SK-N-SH treated with all-trans-retinoic acid at 6 μM for 48 hours (cell line): ENCODE measurements at regions not wholly inside any gene's neighbourhood (a gene's known extent, or its start where the extent isn't known, plus 50 kb on each side); places are given as distances from the start of the nearest gene placed in this dataset.

Source experiments
- ATAC-seq: fragments of 200-7000 bp; cut with Tn5 transposase; 3 replicates; pipeline ENCODE4 v1.9.1; 2020; ENCODE audit warnings: mild to moderate bottlenecking, moderate library complexity
- ARNTL ChIP-seq: fragments of 450-650 bp; formaldehyde crosslinking; IDR thresholded peaks from 2 replicates; pipeline ENCODE4 v1.5.0; 2020; ENCODE audit warnings: low read depth, mild to moderate bottlenecking, moderate library complexity, borderline replicate concordance
- BACH2 ChIP-seq: fragments of 250-450 bp; sonication (Bioruptor Pico); IDR thresholded peaks from 2 replicates; pipeline ENCODE4 v1.9.0; 2021; ENCODE audit warnings: mild to moderate bottlenecking, borderline replicate concordance
- CREB5 ChIP-seq: fragments of 250-450 bp; sonication (Bioruptor Pico); IDR thresholded peaks from 2 replicates; pipeline ENCODE4 v1.5.1; 2020; ENCODE audit warnings: low read depth, mild to moderate bottlenecking, moderate library complexity
- CSDC2 ChIP-seq: fragments of 250-450 bp; sonication (Bioruptor Pico); IDR thresholded peaks from 2 replicates; pipeline ENCODE4 v1.5.0; 2020; ENCODE audit warnings: mild to moderate bottlenecking, moderate library complexity
- CSRNP3 ChIP-seq: fragments of 250-450 bp; sonication (Bioruptor Pico); IDR thresholded peaks from 2 replicates; pipeline ENCODE4 v1.5.1; 2021; ENCODE audit warnings: mild to moderate bottlenecking, moderate library complexity
- ESRRG ChIP-seq: fragments of 250-450 bp; sonication (Bioruptor Pico); IDR thresholded peaks from 2 replicates; pipeline ENCODE4 v1.6.1; 2021; ENCODE audit warnings: mild to moderate bottlenecking
- GLIS3 ChIP-seq: fragments of 250-450 bp; sonication (Bioruptor Pico); IDR thresholded peaks from 2 replicates; pipeline ENCODE4 v1.5.0; 2020; ENCODE audit warnings: mild to moderate bottlenecking, moderate library complexity
- ISL1 ChIP-seq: fragments of 250-450 bp; sonication (Bioruptor Pico); IDR thresholded peaks from 2 replicates; pipeline ENCODE4 v2.1.2; 2022; ENCODE audit warnings: mild to moderate bottlenecking, moderate library complexity
- OSR1 ChIP-seq: fragments of 250-450 bp; sonication (Bioruptor Pico); IDR thresholded peaks from 2 replicates; pipeline ENCODE4 v1.8.0; 2022; ENCODE audit warnings: moderate library complexity, mild to moderate bottlenecking, inconsistent platforms
- PATZ1 ChIP-seq: fragments of 250-450 bp; sonication (Bioruptor Pico); IDR thresholded peaks from 2 replicates; pipeline ENCODE4 v1.8.0; 2020; ENCODE audit warnings: mild to moderate bottlenecking, moderate library complexity, borderline replicate concordance
- POU6F1 ChIP-seq: fragments of 250-450 bp; sonication (Bioruptor Pico); IDR thresholded peaks from 2 replicates; pipeline ENCODE4 v1.8.0; 2021; ENCODE audit warnings: low read depth, mild to moderate bottlenecking, moderate library complexity, borderline replicate concordance
- PPARA ChIP-seq: fragments of 250-450 bp; sonication (Bioruptor Pico); IDR thresholded peaks from 2 replicates; pipeline ENCODE4 v1.5.0; 2020; ENCODE audit warnings: mild to moderate bottlenecking, borderline replicate concordance
- RARB ChIP-seq: fragments of 250-450 bp; sonication (Bioruptor Pico); IDR thresholded peaks from 2 replicates; pipeline ENCODE4 v1.8.0; 2021; ENCODE audit warnings: mild to moderate bottlenecking, moderate library complexity
- SNAI2 ChIP-seq: fragments of 250-450 bp; sonication (Bioruptor Pico); IDR thresholded peaks from 2 replicates; pipeline ENCODE4 v1.5.0; 2020; ENCODE audit warnings: mild to moderate bottlenecking, moderate library complexity
- TCF4 ChIP-seq: fragments of 250-450 bp; sonication (Bioruptor Pico); IDR thresholded peaks from 2 replicates; pipeline ENCODE4 v1.8.0; 2021; ENCODE audit warnings: mild to moderate bottlenecking, moderate library complexity, borderline replicate concordance
- TSHZ2 ChIP-seq: fragments of 250-450 bp; sonication (Bioruptor Pico); IDR thresholded peaks from 2 replicates; pipeline ENCODE4 v1.5.0; 2020; ENCODE audit warnings: mild to moderate bottlenecking, moderate library complexity
- ZC3H10 ChIP-seq: fragments of 250-450 bp; sonication (Bioruptor Pico); IDR thresholded peaks from 2 replicates; pipeline ENCODE4 v1.5.1; 2021; ENCODE audit warnings: mild to moderate bottlenecking, moderate library complexity
- ZFP3 ChIP-seq: fragments of 250-450 bp; sonication (Bioruptor Pico); IDR thresholded peaks from 2 replicates; pipeline ENCODE4 v1.5.0; 2020; ENCODE audit warnings: mild to moderate bottlenecking, moderate library complexity
- ZFP30 ChIP-seq: fragments of 450-650 bp; formaldehyde crosslinking; IDR thresholded peaks from 2 replicates; pipeline ENCODE4 v1.5.0; 2022; ENCODE audit warnings: mild to moderate bottlenecking, moderate library complexity
- ZNF565 ChIP-seq: fragments of 450-650 bp; formaldehyde crosslinking; conservative IDR thresholded peaks from 2 replicates; pipeline ENCODE4 v1.5.0; 2020; ENCODE audit warnings: low read depth, mild to moderate bottlenecking, moderate library complexity
- ZNF70 ChIP-seq: fragments of 450-650 bp; formaldehyde crosslinking; IDR thresholded peaks from 2 replicates; pipeline ENCODE4 v1.5.0; 2020; ENCODE audit warnings: mild to moderate bottlenecking, moderate library complexity
- ZNF8 ChIP-seq: fragments of 450-650 bp; formaldehyde crosslinking; IDR thresholded peaks from 2 replicates; pipeline ENCODE4 v1.5.0; 2020; ENCODE audit warnings: mild to moderate bottlenecking, moderate library complexity

GRCh38 chr6:139895205-139895793 is 520.9 kb upstream of the CITED2 start:
- no peak for ATAC-seq
- no peak for TF ChIP-seq OSR1 (CRISPR knock-in tag)
- no peak for TF ChIP-seq ZNF70
- no peak for TF ChIP-seq ZFP30 (CRISPR knock-in tag)
- no peak for TF ChIP-seq PPARA (CRISPR knock-in tag)
- TF ChIP-seq ESRRG (CRISPR knock-in tag) = no peak
- TF ChIP-seq ARNTL (CRISPR knock-in tag) = no peak
- no peak for TF ChIP-seq PATZ1 (CRISPR knock-in tag)
- TF ChIP-seq POU6F1 (CRISPR knock-in tag) = no peak
- TF ChIP-seq GLIS3 (CRISPR knock-in tag) = no peak
- no peak for TF ChIP-seq ZNF565 (CRISPR knock-in tag)
- TF ChIP-seq ISL1 (CRISPR knock-in tag) = no peak
- no peak for TF ChIP-seq CREB5 (CRISPR knock-in tag)
- no peak for TF ChIP-seq RARB (CRISPR knock-in tag)
- TF ChIP-seq CSRNP3 (CRISPR knock-in tag) = no peak
- no peak for TF ChIP-seq BACH2 (CRISPR knock-in tag)
- TF ChIP-seq ZNF8 (CRISPR knock-in tag) = no peak
- TF ChIP-seq TSHZ2 (CRISPR knock-in tag) = no peak
- TF ChIP-seq CSDC2 (CRISPR knock-in tag) = no peak
- TF ChIP-seq SNAI2 (CRISPR knock-in tag) = no peak
- TF ChIP-seq, all 23 proteins: peak for 0

- ATAC-seq = no peak
- TF ChIP-seq ZFP30 (CRISPR knock-in tag) = no peak
- TF ChIP-seq ZFP3 (CRISPR knock-in tag) = no peak
- TF ChIP-seq GLIS3 (CRISPR knock-in tag) = no peak
- no peak for TF ChIP-seq TSHZ2 (CRISPR knock-in tag)
- no peak for TF ChIP-seq CREB5 (CRISPR knock-in tag)
- no peak for TF ChIP-seq ZNF565 (CRISPR knock-in tag)
- no peak for TF ChIP-seq TCF4 (CRISPR knock-in tag)
- TF ChIP-seq RARB (CRISPR knock-in tag) = no peak
- TF ChIP-seq SNAI2 (CRISPR knock-in tag) = no peak
- no peak for TF ChIP-seq CSRNP3 (CRISPR knock-in tag)
- no peak for TF ChIP-seq ZC3H10 (CRISPR knock-in tag)
- TF ChIP-seq ISL1 (CRISPR knock-in tag) = no peak
- no peak for TF ChIP-seq OSR1 (CRISPR knock-in tag)
- TF ChIP-seq ZNF70 = no peak
Measured at GRCh38 chr6:139894271-139894670, 519.8 kb upstream of the CITED2 start.
